Kidney epithelial cell (primary cell): ENCODE measurements at regions not wholly inside any gene's neighbourhood (a gene's known extent, or its start where the extent isn't known, plus 50 kb on each side); places are given as distances from the start of the nearest gene placed in this dataset.

Experiments
- DNase-seq: peaks from one replicate; pipeline ENCODE4 v3.0.0-alpha.2; 2010; ENCODE audit warnings: low read depth
- H3K27me3 ChIP-seq: 2 replicates; pipeline ENCODE4 v1.6.0; 2011; ENCODE audit warnings: low read length; ENCODE audit not compliant: control insufficient read depth, insufficient read depth
- H3K36me3 ChIP-seq: 2 replicates; pipeline ENCODE4 v1.5.1; 2011; ENCODE audit warnings: low read length; ENCODE audit not compliant: control insufficient read depth, insufficient read depth
- H3K4me3 ChIP-seq: 2 replicates; pipeline ENCODE4 v1.5.1; 2011; ENCODE audit warnings: low read depth, mild to moderate bottlenecking, control low read depth, low read length
- TF ChIP-seq, protein P1 (sequence below): IDR thresholded peaks from 2 replicates; pipeline ENCODE4 v1.5.1; 2011; ENCODE audit warnings: mild to moderate bottlenecking, moderate library complexity, low read length, control low read depth, inconsistent platforms; ENCODE audit not compliant: insufficient read depth, poor library complexity, severe bottlenecking

DNA sequence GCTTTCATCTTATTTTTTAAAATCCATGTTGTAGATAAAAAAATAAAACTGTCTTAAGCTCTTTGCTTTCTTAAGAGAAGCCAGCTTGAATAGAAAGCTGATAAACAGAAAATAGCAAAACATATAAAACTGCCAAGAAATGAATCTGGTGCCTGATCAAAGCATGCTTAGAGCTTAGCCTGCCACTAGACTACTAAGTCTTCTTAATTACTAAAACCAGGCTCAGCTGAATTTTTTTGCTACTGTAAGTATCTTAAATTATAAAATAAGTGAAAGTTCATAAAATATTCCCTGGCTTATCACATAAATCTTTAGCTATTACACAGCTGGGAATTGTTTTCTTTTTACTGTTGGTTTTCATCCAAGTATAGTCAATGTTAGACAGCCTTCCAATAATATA lies 803.9 kb downstream of the DIPK2A start:
- DNase-seq = no peak
- TF ChIP-seq, protein P1, sequence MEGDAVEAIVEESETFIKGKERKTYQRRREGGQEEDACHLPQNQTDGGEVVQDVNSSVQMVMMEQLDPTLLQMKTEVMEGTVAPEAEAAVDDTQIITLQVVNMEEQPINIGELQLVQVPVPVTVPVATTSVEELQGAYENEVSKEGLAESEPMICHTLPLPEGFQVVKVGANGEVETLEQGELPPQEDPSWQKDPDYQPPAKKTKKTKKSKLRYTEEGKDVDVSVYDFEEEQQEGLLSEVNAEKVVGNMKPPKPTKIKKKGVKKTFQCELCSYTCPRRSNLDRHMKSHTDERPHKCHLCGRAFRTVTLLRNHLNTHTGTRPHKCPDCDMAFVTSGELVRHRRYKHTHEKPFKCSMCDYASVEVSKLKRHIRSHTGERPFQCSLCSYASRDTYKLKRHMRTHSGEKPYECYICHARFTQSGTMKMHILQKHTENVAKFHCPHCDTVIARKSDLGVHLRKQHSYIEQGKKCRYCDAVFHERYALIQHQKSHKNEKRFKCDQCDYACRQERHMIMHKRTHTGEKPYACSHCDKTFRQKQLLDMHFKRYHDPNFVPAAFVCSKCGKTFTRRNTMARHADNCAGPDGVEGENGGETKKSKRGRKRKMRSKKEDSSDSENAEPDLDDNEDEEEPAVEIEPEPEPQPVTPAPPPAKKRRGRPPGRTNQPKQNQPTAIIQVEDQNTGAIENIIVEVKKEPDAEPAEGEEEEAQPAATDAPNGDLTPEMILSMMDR = no peak
- H3K4me3 ChIP-seq = no peak overlapping the region
- H3K36me3 ChIP-seq = no peaks in the 10 kb centered on the region
- no peaks in the 10 kb centered on the region for H3K27me3 ChIP-seq

DNA sequence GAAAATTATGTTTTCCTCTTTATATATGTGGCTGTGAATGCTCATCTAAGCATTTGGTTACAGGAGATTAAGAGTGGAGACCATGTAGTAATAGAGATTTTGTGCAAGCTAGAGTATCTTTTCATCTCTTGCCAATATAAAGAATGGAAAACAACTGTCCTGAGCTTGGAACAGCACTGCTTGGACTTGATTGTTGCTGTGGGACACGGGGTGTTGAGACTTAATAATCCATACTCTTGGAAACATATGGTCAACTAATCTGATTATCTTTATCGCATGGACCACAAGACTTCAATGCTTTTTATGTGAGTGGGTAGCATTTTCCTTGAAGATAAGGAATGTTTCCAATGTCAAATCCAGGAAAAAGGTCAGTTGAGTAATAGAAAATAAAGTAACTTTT lies 806.3 kb downstream of the DIPK2A start:
- TF ChIP-seq, protein P1 = no peak
- DNase-seq = no peak
- H3K4me3 ChIP-seq = no peak overlapping the region

DNA sequence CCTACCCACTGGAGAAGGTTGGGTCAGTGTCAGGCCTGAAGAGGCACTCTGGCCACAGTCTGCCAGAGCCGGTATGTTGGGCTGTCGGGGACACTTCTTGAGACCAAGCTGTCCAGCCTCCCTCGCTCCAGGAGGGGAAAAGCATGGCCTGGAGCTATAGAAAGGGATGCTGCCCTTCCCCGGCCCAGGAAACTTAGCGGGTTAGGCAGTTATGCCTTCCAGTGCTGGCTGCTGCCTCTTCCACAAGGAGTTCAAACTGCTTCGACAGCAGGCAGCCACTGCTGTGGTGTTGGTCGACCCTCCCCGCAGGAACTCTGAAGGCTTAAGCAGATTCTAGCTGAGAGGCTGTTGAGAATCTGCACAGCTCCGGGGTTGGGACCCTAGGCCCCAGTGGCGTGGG lies 819.4 kb downstream of the DIPK2A start:
- no peaks in the 10 kb centered on the region for H3K27me3 ChIP-seq
- H3K36me3 ChIP-seq = no peaks in the 10 kb centered on the region
- no peak for DNase-seq
- TF ChIP-seq, protein P1 = no peak
- no peak overlapping the region for H3K4me3 ChIP-seq

More for the DNA sequence above, 806.3 kb downstream of the DIPK2A start:
- Histone ChIP-seq H3K27me3 (no peaks in the 10 kb centered on the region), H3K36me3 (no peaks in the 10 kb centered on the region)

DNA sequence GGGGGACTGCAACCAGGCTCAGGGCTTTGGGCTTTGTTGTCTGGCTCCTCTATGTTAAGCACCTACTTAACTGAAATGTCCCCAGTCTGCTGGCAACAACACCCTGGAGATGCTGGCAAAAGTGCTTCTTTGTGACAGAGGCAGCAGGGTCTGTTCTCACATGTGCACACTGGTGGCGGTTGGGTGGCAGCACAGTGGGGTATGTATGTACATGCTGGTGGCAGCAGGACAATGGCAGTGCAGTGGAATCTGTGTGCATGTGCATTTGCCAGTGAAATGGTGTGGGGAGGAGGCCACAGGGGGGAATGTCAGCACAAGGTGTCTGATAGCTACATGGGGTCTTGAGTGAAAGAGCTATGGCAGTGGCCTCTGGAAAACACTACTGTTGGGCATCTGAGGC lies 830.3 kb downstream of the DIPK2A start:
- DNase-seq = no peak
- no peak overlapping the region for H3K4me3 ChIP-seq
- no peaks in the 10 kb centered on the region for H3K36me3 ChIP-seq
- no peaks in the 10 kb centered on the region for H3K27me3 ChIP-seq
- TF ChIP-seq, protein P1 = no peak

DNA sequence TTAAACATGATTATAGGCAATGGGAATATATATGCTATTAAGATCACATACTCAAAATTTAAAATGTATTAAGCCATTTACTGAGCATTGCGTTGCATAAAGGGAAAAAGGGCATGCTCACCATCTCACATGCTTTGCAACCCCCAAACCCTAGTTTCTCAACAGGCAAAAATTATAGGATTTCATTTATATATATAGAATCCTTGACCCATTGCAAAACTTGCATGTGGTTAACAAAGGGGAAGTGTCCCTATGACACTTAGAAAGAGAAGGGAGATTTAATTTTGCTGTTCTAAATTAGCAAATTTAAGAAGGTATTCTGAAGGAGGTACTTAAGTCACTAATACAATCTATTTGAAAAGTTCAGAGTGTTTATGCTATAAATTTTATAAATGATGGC lies 837.8 kb downstream of the DIPK2A start:
- Histone ChIP-seq H3K36me3 (no peaks in the 10 kb centered on the region), H3K27me3 (no peaks in the 10 kb centered on the region), H3K4me3 (no peak overlapping the region)
- DNase-seq = no peak
- TF ChIP-seq, protein P1 = no peak

DNA sequence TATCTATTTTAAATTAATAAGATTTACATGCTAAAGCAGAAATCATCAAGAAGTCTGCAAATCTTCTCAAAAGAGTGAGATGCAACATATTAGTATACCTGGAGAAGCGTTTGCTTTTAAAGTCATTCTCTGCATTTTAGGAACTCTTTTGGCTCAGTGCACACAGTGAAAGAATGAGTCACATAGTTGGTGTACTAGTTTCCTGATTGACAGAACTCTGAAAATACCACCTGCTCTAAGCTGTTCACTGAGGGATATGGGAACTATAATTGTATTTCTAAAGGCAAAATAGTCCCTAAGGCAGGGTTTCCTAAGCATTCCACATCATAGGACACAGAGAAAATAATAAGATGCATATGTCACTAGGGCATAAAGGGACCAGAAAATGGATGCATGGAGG lies 838.5 kb downstream of the DIPK2A start:
- DNase-seq = no peak
- Histone ChIP-seq H3K36me3 (no peaks in the 10 kb centered on the region), H3K27me3 (no peaks in the 10 kb centered on the region), H3K4me3 (no peak overlapping the region)
- TF ChIP-seq, protein P1 = no peak
